ENCODE measurements at regions not wholly inside any gene's neighbourhood (a gene's known extent, or its start where the extent isn't known, plus 50 kb on each side); places are given as distances from the start of the nearest gene placed in this dataset.

GRCh38 chr14:61645247-61645646 lies 50.1 kb upstream of the HIF1A start:
- Histone ChIP-seq H2BK12ac (ENCODE audit: low read length in 2 of 2) (no peak overlapping the region), H3K9me3 (ENCODE audit: control insufficient read depth, low read length) (no peaks in the 10 kb centered on the region), H3K18ac (ENCODE audit: low read depth in 1 of 2, low read length in 2 of 2) (no peak overlapping the region), H4K8ac (ENCODE audit: low read length) (no peak overlapping the region), H2BK5ac (ENCODE audit: low read depth, low read length, poor library complexity, severe bottlenecking) (no peak overlapping the region), H3K23ac (ENCODE audit: low read length in 2 of 2) (no peak overlapping the region), H3K9ac (ENCODE audit: low read length) (no peak overlapping the region), H3K4me2 (ENCODE audit: low read length, poor library complexity, severe bottlenecking) (no peak overlapping the region), H3K36me3 (ENCODE audit: control insufficient read depth in 1 of 2, insufficient read depth in 2 of 2, low read depth in 1 of 2, low read length in 2 of 2) (no peaks in the 10 kb centered on the region), H3K4me3 (ENCODE audit: insufficient read depth in 1 of 2, low read depth in 1 of 2, low read length in 2 of 2) (no peak overlapping the region), H2AFZ (ENCODE audit: low read depth, low read length) (no peak overlapping the region), H4K91ac (ENCODE audit: low read length) (no peak overlapping the region), H3K4me1 (ENCODE audit: control insufficient read depth, insufficient read depth, low read depth, low read length) (peaks cover 2% of the 10 kb centered on the region), H3K27me3 (ENCODE audit: control insufficient read depth in 1 of 2, insufficient read depth in 1 of 2, low read length in 2 of 2) (no peaks in the 10 kb centered on the region), H3K4ac (ENCODE audit: low read depth in 1 of 2, low read length in 2 of 2) (no peak overlapping the region), H3K27ac (ENCODE audit: low read length, poor library complexity, severe bottlenecking) (no peak overlapping the region), H3K79me1 (replicated peaks; ENCODE audit: low read length, poor library complexity, severe bottlenecking) (peaks cover 2% of the 10 kb centered on the region), H2BK120ac (ENCODE audit: low read depth, low read length) (no peak overlapping the region), H2BK15ac (ENCODE audit: low read depth, poor library complexity, severe bottlenecking) (no peak overlapping the region), H3K14ac (ENCODE audit: low read length in 2 of 2) (no peak overlapping the region), H2AK5ac (ENCODE audit: low read length, severe bottlenecking) (no peak overlapping the region)
- no peak for DNase-seq
